Fibroblast of upper back skin (primary cell): ENCODE measurements at regions not wholly inside any gene's neighbourhood (a gene's known extent, or its start where the extent isn't known, plus 50 kb on each side); places are given as distances from the start of the nearest gene placed in this dataset.
"Not testable (repeated sequence)": the region's sequence is repeated elsewhere in the genome, so short reads cannot be mapped to it uniquely, and the experiment has no call there.

Experiments used
- DNase-seq: peaks from one replicate; pipeline ENCODE4 v3.0.0-alpha.2; 2013

- DNase-seq, result not testable (repeated sequence)
These were observed 83.2 kb upstream of the DPP6 start for GRCh38 chr7:153969016-153969415.

DNA sequence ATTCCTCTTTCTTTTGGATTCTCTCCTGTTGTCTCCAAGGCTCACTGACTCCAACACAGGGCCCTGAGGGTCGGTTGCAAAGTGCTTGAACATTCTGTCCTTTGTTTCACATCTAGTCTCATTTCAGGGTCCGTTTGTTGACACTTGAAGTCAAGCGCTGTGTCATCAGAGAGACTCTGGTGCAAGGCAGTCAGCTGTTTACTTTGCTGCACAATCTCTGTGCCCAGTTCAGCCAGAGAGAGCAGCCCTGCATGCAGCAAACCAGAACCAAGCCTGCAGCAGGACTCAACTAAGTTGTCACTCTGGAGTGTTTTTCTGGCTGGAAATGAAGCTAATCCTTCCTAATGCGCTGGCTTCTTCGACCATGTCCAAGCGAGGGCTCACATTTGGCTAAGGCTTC, 77.6 kb upstream of the DPP6 start:
- DNase-seq, result not testable (repeated sequence)

GRCh38 chr7:153976745-153977144, 75.5 kb upstream of the DPP6 start:
- DNase-seq, result not testable (repeated sequence)

DNA sequence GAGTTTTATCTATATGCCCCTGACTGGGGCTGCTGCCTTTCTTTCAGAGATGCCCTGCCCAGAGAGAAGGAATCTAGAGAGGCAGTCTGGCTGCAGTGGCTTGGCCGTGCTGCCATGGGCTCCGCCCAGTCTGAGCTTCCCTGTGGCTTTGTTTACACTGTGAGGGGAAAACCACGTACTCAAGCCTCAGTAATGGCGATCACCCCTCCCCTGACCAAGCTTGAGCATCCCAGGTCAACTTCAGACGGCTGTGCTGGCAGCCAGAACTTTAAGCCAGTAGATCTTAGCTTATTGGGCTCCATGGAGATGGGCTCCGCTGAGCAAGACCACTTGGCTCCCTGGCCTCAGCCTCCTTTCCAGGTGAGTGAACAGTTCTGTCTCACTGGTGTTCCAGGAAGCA, 69.0 kb upstream of the DPP6 start:
- not testable (repeated sequence) for DNase-seq

GRCh38 chr7:153989066-153989627, 63.1 kb upstream of the DPP6 start:
- not testable (repeated sequence) for DNase-seq

- DNase-seq, result not testable (repeated sequence)
These were observed 62.3 kb upstream of the DPP6 start for GRCh38 chr7:153989742-153990425.

- DNase-seq, result not testable (repeated sequence)
These were observed 60.7 kb upstream of the DPP6 start for GRCh38 chr7:153991471-153991870.

DNA sequence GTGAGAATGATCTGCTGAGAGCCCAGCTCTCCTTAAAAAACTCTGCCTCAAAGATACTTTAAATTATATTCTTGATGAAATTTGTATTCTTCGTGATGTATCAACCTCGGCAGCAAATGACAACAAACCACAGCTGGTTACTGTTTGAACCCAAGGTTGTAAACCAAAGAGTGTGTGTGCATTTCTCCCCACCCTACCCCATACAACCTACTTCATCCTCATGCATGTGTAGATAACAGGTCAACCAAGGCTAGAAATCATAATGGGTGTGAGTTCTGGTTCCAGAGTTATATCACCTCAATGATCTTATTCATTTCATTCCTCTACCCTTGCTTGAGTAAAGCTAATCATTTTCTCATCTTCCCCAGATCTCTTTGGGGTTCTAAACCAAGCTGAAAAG, 58.8 kb upstream of the DPP6 start:
- not testable (repeated sequence) for DNase-seq

DNA sequence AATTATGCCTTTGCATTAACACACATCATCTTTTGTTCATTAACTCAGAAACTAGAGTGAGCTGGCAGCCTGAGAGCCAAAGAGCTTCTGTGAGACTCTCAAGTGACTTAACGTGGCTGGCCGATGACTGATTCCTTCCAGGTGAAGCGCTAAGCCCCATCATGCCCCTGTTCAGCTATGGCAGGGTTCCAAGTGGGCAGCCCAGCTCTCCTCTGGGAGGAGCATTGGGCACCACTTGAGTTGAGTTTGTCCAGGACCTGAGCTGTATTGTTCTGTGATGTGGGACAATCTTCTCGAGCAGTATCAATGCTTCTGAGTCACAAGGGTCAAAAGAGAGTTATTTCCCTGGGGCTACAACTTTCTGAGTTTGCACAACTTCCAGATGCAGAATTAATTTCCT, 53.3 kb upstream of the DPP6 start:
- DNase-seq, result not testable (repeated sequence)
